Skin of body (tissue), 1 donor: ENCODE measurements at regions not wholly inside any gene's neighbourhood (a gene's known extent, or its start where the extent isn't known, plus 50 kb on each side); places are given as distances from the start of the nearest gene placed in this dataset.
A peak's percentile ranks its signal among the peaks of the same experiment; 100 is the strongest.
"Not testable (repeated sequence)": the region's sequence is repeated elsewhere in the genome, so short reads cannot be mapped to it uniquely, and the experiment has no call there.

Experiments
- DNase-seq: peaks from one replicate; lab custom pipeline; 2025; lab: John Stamatoyannopoulos, UW

- DNase-seq, result no peak
Measured at GRCh38 chr2:238502088-238502810, 75.5 kb downstream of the ASB1 start.

- DNase-seq, result no peak
Measured at GRCh38 chr2:238502956-238503791, 76.4 kb downstream of the ASB1 start.

GRCh38 chr2:238504181-238504931 is 77.6 kb downstream of the ASB1 start:
- no peak for DNase-seq

- no peak for DNase-seq
Measured at GRCh38 chr2:238505119-238505891, 78.6 kb downstream of the ASB1 start.

GRCh38 chr2:238505892-238506280 is 79.2 kb downstream of the ASB1 start:
- no peak for DNase-seq

GRCh38 chr2:238506371-238507068 is 79.8 kb downstream of the ASB1 start:
- DNase-seq, result no peak

GRCh38 chr2:238507836-238508235 is 81.1 kb downstream of the ASB1 start:
- DNase-seq, result no peak

GRCh38 chr2:238509151-238509835 is 82.6 kb downstream of the ASB1 start:
- no peak for DNase-seq

- no peak for DNase-seq
Measured at GRCh38 chr2:238509903-238510302, 83.2 kb downstream of the ASB1 start.

GRCh38 chr2:238510911-238511613 is 84.3 kb downstream of the ASB1 start:
- DNase-seq, result no peak

GRCh38 chr2:238511614-238511950 is 84.9 kb downstream of the ASB1 start:
- DNase-seq, result no peak

GRCh38 chr2:238512247-238512867 is 85.6 kb downstream of the ASB1 start:
- DNase-seq, result no peak

- DNase-seq, result no peak
Measured at GRCh38 chr2:238513346-238513745, 86.6 kb downstream of the ASB1 start.

- not testable (repeated sequence) for DNase-seq
Measured at GRCh38 chr2:238514024-238514423, 87.3 kb downstream of the ASB1 start.

GRCh38 chr2:238515377-238515776 is 88.7 kb downstream of the ASB1 start:
- peak; percentile 83 for DNase-seq

- DNase-seq, result no peak
Measured at GRCh38 chr2:238517209-238517608, 90.5 kb downstream of the ASB1 start.

GRCh38 chr2:238518172-238518820 is 91.6 kb downstream of the ASB1 start:
- DNase-seq, result peak; percentile 98

- no peak for DNase-seq
Measured at GRCh38 chr2:238518821-238519186, 92.1 kb downstream of the ASB1 start.
